Activated CD4-positive, alpha-beta T cell treated with anti-CD3 and anti-CD28 coated beads for 36 hours (primary cell): ENCODE measurements at regions not wholly inside any gene's neighbourhood (a gene's known extent, or its start where the extent isn't known, plus 50 kb on each side); places are given as distances from the start of the nearest gene placed in this dataset.

Experiments
- ATAC-seq: fragments of 200-7000 bp; cut with Tn5 transposase; one replicate; pipeline ENCODE4 v1.10.0; 2021; ENCODE audit warnings: mild to moderate bottlenecking, moderate library complexity
- CTCF ChIA-PET: fragments of 350-600 bp; sonication (Branson Sonifier 250); formaldehyde crosslinking; loops from one replicate; lab custom pipeline; 2021; ENCODE audit warnings: antibody characterized with exemption; lab: Charles Lee
- POLR2A ChIA-PET: fragments of 350-600 bp; sonication (Branson Sonifier 250); formaldehyde crosslinking; loops from one replicate; lab custom pipeline; 2021; ENCODE audit warnings: antibody characterized with exemption, inconsistent platforms; lab: Charles Lee
- DNase-seq: peaks from one replicate; pipeline ENCODE4 v3.0.0-alpha.2; 2020
- H3K27ac Mint-ChIP-seq: one replicate; pipeline ENCODE4 v1.8.0; 2021; ENCODE audit warnings: mixed read lengths
- H3K27me3 Mint-ChIP-seq: one replicate; pipeline ENCODE4 v1.8.0; 2021; ENCODE audit warnings: mixed read lengths
- H3K36me3 Mint-ChIP-seq: one replicate; pipeline ENCODE4 v1.8.0; 2021; ENCODE audit warnings: low read depth, mixed read lengths
- H3K4me1 Mint-ChIP-seq: one replicate; pipeline ENCODE4 v1.8.0; 2021; ENCODE audit warnings: mixed read lengths
- H3K4me3 Mint-ChIP-seq: one replicate; pipeline ENCODE4 v1.8.0; 2021; ENCODE audit warnings: mild to moderate bottlenecking, moderate library complexity, mixed read lengths
- H3K9me3 Mint-ChIP-seq: one replicate; pipeline ENCODE4 v1.8.0; 2021; ENCODE audit warnings: low read depth, mixed read lengths
- intact Hi-C, 2 experiments: fragments of 100-400 bp; cut with DNase I in 1 of 2; cut with micrococcal nuclease in 1 of 2; formaldehyde crosslinking; loops; one replicate each; pipeline versions ENCODE4 v1.14.2 to v1.15.1; 2022 to 2024; cut with DNase I, micrococcal nuclease

DNA sequence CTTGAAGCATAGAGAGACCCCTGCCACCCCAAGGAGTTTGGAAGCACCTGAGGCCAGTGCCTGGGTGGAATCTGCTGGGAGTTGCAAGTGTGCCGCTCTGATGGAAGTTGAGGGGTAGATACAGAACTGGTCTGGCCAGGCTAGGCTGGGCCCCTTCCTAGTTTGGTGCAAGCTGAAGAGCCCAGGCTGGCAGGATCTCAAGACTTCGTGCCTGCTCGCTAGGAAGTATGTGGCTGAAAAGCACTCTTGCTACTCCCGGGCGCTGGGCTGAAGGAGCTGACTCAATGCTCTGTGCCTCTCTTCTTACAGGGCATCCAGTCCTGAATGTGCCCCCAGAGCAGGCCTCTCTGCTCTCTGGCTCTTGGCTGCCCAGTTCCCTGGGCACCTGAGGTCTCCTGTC is 51.7 kb upstream of the PJA1 start:
- no peak overlapping the region for H3K27ac Mint-ChIP-seq
- H3K4me1 Mint-ChIP-seq = no peaks in the 10 kb centered on the region

DNA sequence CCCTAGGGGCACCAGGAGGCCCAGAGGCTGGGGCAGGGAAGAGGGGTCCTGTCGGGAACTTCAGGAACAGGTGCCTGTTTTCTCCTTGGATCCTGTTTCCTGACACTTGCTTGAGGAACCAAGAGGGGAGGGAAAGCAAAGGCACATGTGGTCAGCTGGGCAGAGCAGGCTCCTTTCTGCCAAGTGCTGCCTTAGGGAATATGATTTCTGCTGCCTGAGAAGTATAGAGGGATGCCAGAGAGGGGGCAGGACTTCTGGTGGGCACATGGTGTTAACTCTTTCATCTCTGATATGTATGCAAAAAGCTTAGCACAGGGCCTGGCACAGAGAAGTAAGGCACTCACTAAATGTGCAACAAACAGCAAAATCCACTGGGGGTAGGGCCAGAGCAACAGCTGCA is 51.2 kb upstream of the PJA1 start:
- DNase-seq (no peak), ATAC-seq (no peak)
- H3K27me3 Mint-ChIP-seq = no peaks in the 10 kb centered on the region
- H3K4me3 Mint-ChIP-seq = no peak overlapping the region
- H3K27ac Mint-ChIP-seq = no peak overlapping the region
- ChIA-PET CTCF (no interaction called here), POLR2A (no interaction called here)
- H3K9me3 Mint-ChIP-seq = no peaks in the 10 kb centered on the region
- intact Hi-C loops = no loop called here
- no peaks in the 10 kb centered on the region for H3K36me3 Mint-ChIP-seq
- H3K4me1 Mint-ChIP-seq = no peaks in the 10 kb centered on the region

More for the DNA sequence above, 51.7 kb upstream of the PJA1 start:
- Mint-ChIP-seq H3K9me3 (no peaks in the 10 kb centered on the region), H3K4me3 (no peak overlapping the region), H3K36me3 (no peaks in the 10 kb centered on the region), H3K27me3 (no peaks in the 10 kb centered on the region)
- intact Hi-C loops = no loop called here
- ATAC-seq (no peak), DNase-seq (no peak)
- ChIA-PET POLR2A (no interaction called here), CTCF (no interaction called here)

- no peaks in the 10 kb centered on the region for H3K4me1 Mint-ChIP-seq
- H3K27ac Mint-ChIP-seq = no peak overlapping the region
- no peak overlapping the region for H3K4me3 Mint-ChIP-seq
- ChIA-PET CTCF (no interaction called here), POLR2A (no interaction called here)
- ATAC-seq (no peak), DNase-seq (no peak)
- H3K9me3 Mint-ChIP-seq = no peaks in the 10 kb centered on the region
- intact Hi-C loops = no loop called here
- no peaks in the 10 kb centered on the region for H3K27me3 Mint-ChIP-seq
- H3K36me3 Mint-ChIP-seq = no peaks in the 10 kb centered on the region
Measured at GRCh38 chrX:69215161-69215875, 50.1 kb upstream of the PJA1 start.
